NCI-H2196 (cell line): ENCODE measurements at regions not wholly inside any gene's neighbourhood (a gene's known extent, or its start where the extent isn't known, plus 50 kb on each side); places are given as distances from the start of the nearest gene placed in this dataset.
"Not testable (repeated sequence)": the region's sequence is repeated elsewhere in the genome, so short reads cannot be mapped to it uniquely, and the experiment has no call there.

Experiments used
- DNase-seq: peaks from one replicate; lab custom pipeline; 2025; ENCODE audit not compliant: unreplicated experiment; lab: John Stamatoyannopoulos, UW

DNA sequence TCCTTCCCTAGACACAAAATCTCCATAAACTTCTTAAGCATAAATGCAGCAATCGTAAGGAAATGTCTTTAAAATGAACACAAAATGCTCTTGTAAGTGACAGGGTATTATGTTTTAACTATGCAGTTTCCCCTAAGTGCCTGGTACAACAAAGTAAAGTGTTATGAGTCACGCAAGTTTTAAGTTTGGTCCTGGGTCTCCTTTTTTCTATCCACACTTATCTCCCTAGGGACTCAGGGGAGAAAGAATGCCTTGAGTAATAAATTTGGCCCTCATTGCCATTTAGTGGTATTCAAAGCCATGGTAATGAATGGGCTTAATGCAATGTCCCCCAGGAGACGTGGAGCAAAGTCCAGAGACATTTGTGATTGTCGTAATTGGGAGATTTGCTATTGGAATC, 149.1 kb downstream of the MAGEB17 start:
- DNase-seq, result no peak

DNA sequence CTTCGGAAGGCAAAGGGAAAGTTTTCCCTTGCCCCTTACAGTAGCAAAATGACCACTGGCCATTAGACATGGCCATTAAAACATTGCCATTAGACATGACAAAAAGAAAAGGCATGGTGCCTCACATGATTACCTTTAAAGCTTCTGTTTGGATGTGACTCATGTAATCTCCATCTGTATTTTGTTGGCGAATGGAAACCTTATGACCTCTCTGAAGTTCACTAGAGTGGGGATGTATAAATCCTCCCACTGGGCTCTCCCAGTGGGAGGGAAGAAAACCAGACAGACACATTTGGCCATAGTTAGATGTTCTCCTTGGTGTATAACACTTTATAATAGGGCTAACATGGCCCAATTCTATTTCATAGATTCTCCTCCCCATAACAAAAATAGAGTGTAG, 152.6 kb downstream of the MAGEB17 start:
- DNase-seq, result no peak

GRCh38 chrX:16320765-16321355, 153.6 kb downstream of the MAGEB17 start:
- no peak for DNase-seq

GRCh38 chrX:16333453-16333852, 166.2 kb downstream of the MAGEB17 start:
- no peak for DNase-seq

GRCh38 chrX:16335181-16335580, 167.9 kb downstream of the MAGEB17 start:
- DNase-seq, result no peak

DNA sequence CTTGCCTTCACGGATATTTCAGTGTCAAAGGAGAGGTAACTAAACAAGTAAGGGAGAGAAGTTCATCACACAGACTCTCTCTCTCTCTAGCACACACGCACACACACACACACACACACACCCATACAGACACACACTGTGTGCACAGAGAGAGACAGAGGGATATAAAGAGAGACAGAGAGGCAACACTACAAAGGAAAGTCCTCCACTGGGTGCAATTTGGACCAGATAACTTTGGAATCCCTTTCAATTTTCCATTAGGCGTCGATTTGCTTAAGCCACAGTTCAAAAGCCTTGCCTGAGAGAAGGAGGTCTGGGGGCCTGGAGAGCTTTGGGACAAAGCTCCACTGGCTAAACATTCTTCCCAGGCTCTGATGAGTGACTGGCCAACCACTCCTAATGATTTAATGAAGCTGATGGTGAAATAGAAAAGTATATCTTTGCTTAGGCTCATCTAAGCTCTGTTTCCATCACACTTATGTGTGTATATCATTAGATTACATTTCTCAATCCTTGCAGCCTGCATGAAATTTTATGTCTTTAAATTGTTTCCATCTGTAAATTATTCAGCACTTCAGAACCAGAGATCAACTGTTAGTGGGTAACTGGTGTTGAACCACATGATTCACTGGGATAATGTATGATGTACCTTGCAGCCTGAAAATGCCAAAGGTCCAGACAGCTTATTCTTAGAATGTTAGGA, 180.8 kb downstream of the MAGEB17 start:
- DNase-seq, result no peak

DNA sequence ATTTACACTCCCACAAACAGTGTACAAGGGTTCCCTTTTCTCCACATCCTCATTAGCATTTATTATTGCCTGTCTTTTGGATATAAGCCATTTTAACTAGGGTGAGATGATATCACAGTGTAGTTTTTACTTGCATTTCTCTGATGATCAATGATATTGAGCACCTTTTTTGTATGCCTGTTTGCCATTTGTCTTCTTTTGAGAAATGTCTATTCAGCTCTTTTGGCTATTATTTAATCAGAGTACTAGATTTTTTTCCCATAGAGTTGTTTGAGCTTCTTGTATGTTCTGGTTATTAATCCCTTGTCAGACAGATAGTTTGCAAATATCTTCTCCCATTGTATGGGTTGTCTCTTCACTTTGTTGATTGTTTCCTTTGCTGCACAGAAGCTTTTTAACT, 190.6 kb downstream of the MAGEB17 start:
- no peak for DNase-seq

GRCh38 chrX:16360056-16360455, 192.8 kb downstream of the MAGEB17 start:
- not testable (repeated sequence) for DNase-seq

DNA sequence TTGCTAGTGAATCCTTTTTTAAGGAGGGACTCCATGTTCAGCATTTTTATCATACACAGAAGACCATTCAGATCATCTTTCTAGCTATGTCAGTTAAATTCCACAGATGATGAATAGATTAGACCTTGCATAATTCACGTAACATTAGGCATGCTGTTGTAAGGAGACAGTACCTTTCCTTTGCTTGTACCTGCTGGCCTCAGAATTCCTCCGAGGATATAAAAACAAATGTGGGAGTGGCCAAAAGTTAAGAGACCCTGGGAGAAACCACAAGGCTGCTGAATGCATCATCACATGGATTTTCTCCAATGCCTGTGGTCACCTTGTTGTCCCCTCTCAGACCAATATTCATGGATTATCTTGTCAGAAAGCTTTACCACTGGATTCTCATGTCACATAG, 201.4 kb downstream of the MAGEB17 start:
- no peak for DNase-seq

- no peak for DNase-seq
Measured at GRCh38 chrX:16376056-16376455, 208.8 kb downstream of the MAGEB17 start.

DNA sequence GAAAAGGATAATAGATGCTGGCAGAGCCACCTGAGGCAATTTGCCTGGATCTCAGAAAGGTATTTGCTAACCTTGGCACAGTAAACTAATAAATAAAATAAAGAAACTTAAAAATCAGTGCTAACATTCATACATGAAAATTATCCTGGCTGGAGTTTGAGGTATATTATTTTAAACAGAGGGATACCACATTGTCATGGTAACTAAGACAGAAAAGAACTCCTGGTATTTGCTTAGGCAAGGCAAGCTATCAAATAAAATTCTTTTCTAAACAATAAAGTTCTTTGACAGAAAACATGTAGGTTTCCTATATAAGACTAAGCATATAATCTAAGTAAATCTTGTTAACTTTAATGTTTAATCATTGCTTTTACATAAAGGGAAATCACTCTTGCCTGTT, 218.8 kb downstream of the MAGEB17 start:
- no peak for DNase-seq

DNA sequence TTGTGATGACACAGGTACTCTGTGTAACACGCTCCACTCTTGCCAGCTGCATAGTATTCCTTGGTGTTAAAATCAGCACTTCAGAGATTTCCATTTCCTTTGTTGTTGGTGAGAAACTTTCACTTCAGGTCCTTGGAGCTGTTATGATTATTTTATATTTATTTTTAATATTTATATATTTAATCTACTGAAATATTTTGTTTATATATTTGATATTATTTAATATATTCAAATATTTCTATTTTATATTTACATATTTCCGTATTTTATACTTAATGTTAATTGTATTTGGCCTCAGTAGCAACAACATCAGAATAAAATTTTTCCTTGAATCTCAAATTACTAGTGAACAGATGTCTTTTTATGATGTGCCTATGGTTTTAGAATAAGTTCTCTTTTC, 225.3 kb downstream of the MAGEB17 start:
- no peak for DNase-seq

DNA sequence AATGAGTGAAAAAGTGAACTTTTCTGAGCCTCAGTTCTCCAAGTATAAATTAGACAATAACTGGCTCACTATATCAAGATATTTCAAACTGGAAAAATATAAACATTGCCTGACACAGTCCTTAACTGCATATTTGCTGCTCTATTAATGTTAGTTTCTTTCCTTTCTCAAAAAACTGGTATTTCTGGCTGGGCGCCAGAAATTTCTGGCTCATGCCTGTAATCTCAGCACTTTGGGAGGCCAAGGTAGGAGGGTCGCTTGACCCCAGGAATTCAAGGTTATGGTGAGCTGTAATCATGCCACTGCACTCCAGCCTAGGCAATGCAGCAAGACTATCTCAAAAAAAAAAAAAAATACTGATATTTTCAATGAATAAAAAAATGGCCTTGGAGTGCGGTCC, 227.0 kb downstream of the MAGEB17 start:
- DNase-seq, result no peak

DNA sequence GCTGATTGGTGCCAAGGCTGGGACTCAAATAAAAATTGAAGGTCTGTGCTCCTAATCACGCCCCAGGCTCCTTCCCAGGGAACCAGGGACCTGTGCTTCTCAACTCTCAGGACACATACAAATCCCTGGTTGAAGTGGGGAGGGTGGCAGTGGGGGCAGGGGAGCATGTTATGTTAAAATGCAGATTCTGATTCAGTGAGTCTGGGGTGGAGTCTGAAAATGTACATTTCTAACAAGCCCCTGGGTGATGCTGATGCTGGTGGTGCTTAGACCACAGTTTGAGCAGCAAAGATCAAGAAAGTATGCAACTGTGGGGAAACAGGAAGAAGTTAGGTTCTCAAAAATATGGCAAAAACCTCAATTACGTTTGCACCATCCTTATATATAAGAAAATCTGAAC, 236.5 kb downstream of the MAGEB17 start:
- no peak for DNase-seq

DNA sequence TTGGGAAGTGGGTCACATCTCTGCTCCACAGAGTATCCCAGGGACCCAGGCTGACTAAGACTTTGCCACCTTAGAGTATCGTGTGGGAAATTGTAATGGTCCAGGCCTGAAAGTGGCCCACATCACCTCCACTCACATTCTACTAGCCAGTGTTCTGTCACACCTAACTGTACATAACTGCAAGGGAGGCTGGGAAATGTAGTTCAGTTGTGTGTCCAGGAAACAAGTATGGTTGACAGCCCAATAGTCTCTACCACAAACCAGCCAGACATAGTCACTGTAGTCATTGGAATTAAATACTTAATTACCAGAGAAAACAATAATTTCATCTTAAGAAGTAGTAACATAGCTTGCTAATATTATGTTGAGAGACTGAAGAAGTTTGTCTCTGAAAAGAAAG, 233.4 kb upstream of the S100G start:
- DNase-seq, result no peak

DNA sequence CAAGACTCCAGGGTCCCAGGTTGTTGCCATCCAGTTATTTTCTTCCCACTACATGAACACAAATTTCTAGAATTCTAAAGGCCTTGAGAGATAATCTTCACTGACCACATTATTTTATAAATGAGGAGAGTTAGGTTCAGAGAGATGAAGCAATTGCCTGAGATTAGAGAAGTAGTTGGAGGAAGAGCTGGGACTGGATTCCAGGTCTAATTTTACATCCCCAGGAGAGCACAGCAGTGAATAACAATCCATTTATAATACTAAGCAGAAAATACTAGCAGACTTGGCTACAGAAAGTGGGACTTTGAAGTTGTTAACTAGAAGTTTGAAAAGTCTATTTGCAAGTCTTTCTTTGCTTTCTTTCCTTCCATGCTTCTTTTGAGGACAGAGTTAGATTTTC, 231.3 kb upstream of the S100G start:
- no peak for DNase-seq

- no peak for DNase-seq
Measured at GRCh38 chrX:16427668-16428067, 222.3 kb upstream of the S100G start.

- DNase-seq, result no peak
Measured at GRCh38 chrX:16429406-16429805, 220.6 kb upstream of the S100G start.

DNA sequence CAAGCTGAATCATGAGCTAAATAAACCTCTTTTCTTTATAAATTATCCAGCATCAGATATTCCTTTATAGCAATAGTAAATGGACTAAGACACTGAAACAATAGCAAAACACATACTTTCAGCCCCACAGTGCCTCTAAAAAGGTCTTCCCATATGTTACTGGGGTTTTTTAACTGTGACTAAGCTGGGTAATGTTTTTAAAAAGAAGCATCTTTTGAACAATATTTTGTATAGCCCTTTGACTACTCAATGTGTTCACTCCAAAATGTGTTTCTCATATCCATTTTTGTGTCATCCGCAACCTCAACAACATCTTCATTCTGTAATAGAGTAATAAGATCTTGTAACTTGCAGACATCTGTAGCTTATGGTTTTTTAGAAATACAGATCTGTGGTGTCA, 218.7 kb upstream of the S100G start:
- DNase-seq, result no peak

GRCh38 chrX:16433021-16433420, 216.9 kb upstream of the S100G start:
- no peak for DNase-seq

DNA sequence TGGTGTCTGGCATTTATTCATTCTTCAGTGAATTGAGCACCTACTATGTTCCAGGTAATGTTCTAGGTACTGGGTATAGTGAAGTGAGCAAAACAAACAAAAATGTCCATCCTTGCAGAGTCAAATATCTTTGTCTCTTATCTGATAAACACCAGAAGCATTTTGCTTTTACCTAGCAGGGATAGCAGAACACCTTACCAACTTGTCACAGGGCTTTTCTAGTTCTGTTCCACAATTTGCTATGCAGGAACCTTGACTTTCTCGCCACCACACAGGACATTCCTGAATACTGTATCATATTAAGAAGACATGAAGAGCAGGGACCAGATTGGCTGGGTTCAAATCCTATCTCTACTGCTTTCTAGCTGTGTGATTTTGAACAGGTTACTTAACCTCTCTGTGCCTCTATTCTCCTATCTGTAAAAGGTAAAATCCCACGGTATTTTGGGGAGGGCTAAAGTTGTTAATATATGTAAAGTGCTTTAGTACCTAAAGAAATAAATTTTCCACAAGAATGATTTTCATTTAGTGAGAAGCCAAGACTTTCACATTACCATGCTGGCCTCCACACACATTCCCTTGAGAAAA, 214.5 kb upstream of the S100G start:
- DNase-seq, result no peak

DNA sequence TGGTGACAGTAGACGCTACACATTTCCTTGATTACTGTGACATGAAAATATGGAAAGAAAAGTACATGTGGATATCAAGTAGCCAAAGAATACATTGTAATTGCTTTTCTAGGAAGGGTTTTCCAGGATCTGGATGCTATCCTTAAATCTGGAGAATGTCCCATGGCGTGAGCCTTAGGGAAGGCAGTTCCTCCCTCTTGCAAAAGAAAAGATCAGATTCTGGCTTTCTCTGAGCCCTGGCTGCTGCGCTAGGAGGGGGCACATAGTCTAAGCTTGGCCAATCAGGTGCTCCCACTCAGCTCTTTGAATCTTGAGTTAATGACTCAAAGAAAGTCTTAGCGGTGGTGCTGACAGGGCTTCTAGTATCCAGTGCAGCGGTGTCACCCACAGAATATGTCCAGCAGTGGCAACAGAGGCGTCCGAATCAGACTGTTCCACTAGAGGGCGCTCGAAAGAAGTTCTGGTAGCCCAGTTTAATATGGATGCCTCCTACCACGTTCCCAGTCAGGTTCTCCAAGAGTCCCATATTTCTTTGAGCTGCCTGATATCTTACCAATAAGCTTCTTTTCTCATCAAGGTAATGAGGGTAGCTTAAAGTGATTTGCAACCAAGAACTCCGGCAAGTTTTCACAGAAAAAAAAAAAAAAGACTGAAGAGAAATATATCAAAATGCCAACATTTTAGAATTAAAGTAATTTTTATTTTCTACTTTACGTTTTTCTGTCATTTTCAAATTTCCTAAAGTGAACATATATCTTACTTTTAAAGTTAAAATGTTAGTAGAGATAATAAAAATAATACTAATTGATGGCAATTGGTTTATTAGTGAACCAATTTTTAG, 213.4 kb upstream of the S100G start:
- peak; percentile 23 for DNase-seq
